ENCODE measurements at regions not wholly inside any gene's neighbourhood (a gene's known extent, or its start where the extent isn't known, plus 50 kb on each side); places are given as distances from the start of the nearest gene placed in this dataset.
"Not testable (repeated sequence)": the region's sequence is repeated elsewhere in the genome, so short reads cannot be mapped to it uniquely, and the experiment has no call there.

GRCh38 chr19:14328406-14328805 lies 52.8 kb upstream of the ADGRE5 start:
- Mint-ChIP-seq H3K4me3 (ENCODE audit: unreplicated experiment) (no peak overlapping the region), H3K9me3 (ENCODE audit: unreplicated experiment) (no peaks in the 10 kb centered on the region), H3K36me3 (ENCODE audit: unreplicated experiment) (no peaks in the 10 kb centered on the region), H3K4me1 (ENCODE audit: unreplicated experiment) (peaks cover 8% of the 10 kb centered on the region), H3K27me3 (ENCODE audit: unreplicated experiment) (no peaks in the 10 kb centered on the region), H3K27ac (ENCODE audit: unreplicated experiment) (no peak overlapping the region)
- no peak for DNase-seq (ENCODE audit: extremely low spot score, unreplicated experiment)
- no peak for TF ChIP-seq CTCF (IDR thresholded peaks at IDR 0.05)

- H3K27me3 Mint-ChIP-seq (ENCODE audit: unreplicated experiment); H3K27ac Mint-ChIP-seq (ENCODE audit: unreplicated experiment); H3K9me3 Mint-ChIP-seq (ENCODE audit: unreplicated experiment); H3K4me3 Mint-ChIP-seq (ENCODE audit: unreplicated experiment); DNase-seq (ENCODE audit: extremely low spot score, unreplicated experiment); H3K36me3 Mint-ChIP-seq (ENCODE audit: unreplicated experiment); H3K4me1 Mint-ChIP-seq (ENCODE audit: unreplicated experiment): not testable (repeated sequence)
Observed at GRCh38 chr19:14327061-14327460, 54.2 kb upstream of the ADGRE5 start.

- no peak overlapping the region for H3K4me3 Mint-ChIP-seq (ENCODE audit: unreplicated experiment)
- no peak overlapping the region for H3K27ac Mint-ChIP-seq (ENCODE audit: unreplicated experiment)
- H3K9me3 Mint-ChIP-seq (ENCODE audit: unreplicated experiment) = no peaks in the 10 kb centered on the region
- TF ChIP-seq CTCF (IDR thresholded peaks at IDR 0.05) = no peak
- H3K27me3 Mint-ChIP-seq (ENCODE audit: unreplicated experiment) = peaks cover 7% of the 10 kb centered on the region
- H3K36me3 Mint-ChIP-seq (ENCODE audit: unreplicated experiment) = no peaks in the 10 kb centered on the region
- H3K4me1 Mint-ChIP-seq (ENCODE audit: unreplicated experiment) = peaks cover 7% of the 10 kb centered on the region
- no peak for DNase-seq (ENCODE audit: extremely low spot score, unreplicated experiment)
Observed at GRCh38 chr19:14325863-14326262, 55.4 kb upstream of the ADGRE5 start.

- no peak for TF ChIP-seq CTCF (IDR thresholded peaks at IDR 0.05)
- H3K27ac Mint-ChIP-seq (ENCODE audit: unreplicated experiment) = no peak overlapping the region
- DNase-seq (ENCODE audit: extremely low spot score, unreplicated experiment) = no peak
- no peak overlapping the region for H3K4me3 Mint-ChIP-seq (ENCODE audit: unreplicated experiment)
- H3K36me3 Mint-ChIP-seq (ENCODE audit: unreplicated experiment) = no peaks in the 10 kb centered on the region
- peaks cover 4% of the 10 kb centered on the region for H3K9me3 Mint-ChIP-seq (ENCODE audit: unreplicated experiment)
- H3K27me3 Mint-ChIP-seq (ENCODE audit: unreplicated experiment) = peaks cover 7% of the 10 kb centered on the region
- H3K4me1 Mint-ChIP-seq (ENCODE audit: unreplicated experiment) = peaks cover 7% of the 10 kb centered on the region
Observed at GRCh38 chr19:14325134-14325533, 56.1 kb upstream of the ADGRE5 start.

GRCh38 chr19:14322889-14323463 lies 58.3 kb upstream of the ADGRE5 start:
- peaks cover 9% of the 10 kb centered on the region for H3K27me3 Mint-ChIP-seq (ENCODE audit: unreplicated experiment)
- H3K4me3 Mint-ChIP-seq (ENCODE audit: unreplicated experiment) = no peak overlapping the region
- peaks cover 7% of the 10 kb centered on the region for H3K4me1 Mint-ChIP-seq (ENCODE audit: unreplicated experiment)
- H3K27ac Mint-ChIP-seq (ENCODE audit: unreplicated experiment) = no peak overlapping the region
- peaks cover 6% of the 10 kb centered on the region for H3K9me3 Mint-ChIP-seq (ENCODE audit: unreplicated experiment)
- TF ChIP-seq CTCF (IDR thresholded peaks at IDR 0.05) = no peak
- DNase-seq (ENCODE audit: extremely low spot score, unreplicated experiment) = no peak
- H3K36me3 Mint-ChIP-seq (ENCODE audit: unreplicated experiment) = no peaks in the 10 kb centered on the region

- Mint-ChIP-seq H3K36me3 (ENCODE audit: unreplicated experiment) (no peaks in the 10 kb centered on the region), H3K4me1 (ENCODE audit: unreplicated experiment) (no peaks in the 10 kb centered on the region), H3K27me3 (ENCODE audit: unreplicated experiment) (peaks cover 9% of the 10 kb centered on the region), H3K27ac (ENCODE audit: unreplicated experiment) (no peak overlapping the region), H3K4me3 (ENCODE audit: unreplicated experiment) (no peak overlapping the region), H3K9me3 (ENCODE audit: unreplicated experiment) (peaks cover 6% of the 10 kb centered on the region)
- TF ChIP-seq CTCF (IDR thresholded peaks at IDR 0.05) = no peak
- DNase-seq (ENCODE audit: extremely low spot score, unreplicated experiment) = no peak
Observed at GRCh38 chr19:14320253-14320652, 61.0 kb upstream of the ADGRE5 start.

GRCh38 chr19:14319720-14320119 lies 61.5 kb upstream of the ADGRE5 start:
- not testable (repeated sequence) for H3K4me3 Mint-ChIP-seq (ENCODE audit: unreplicated experiment); H3K9me3 Mint-ChIP-seq (ENCODE audit: unreplicated experiment); H3K4me1 Mint-ChIP-seq (ENCODE audit: unreplicated experiment); H3K27ac Mint-ChIP-seq (ENCODE audit: unreplicated experiment); H3K27me3 Mint-ChIP-seq (ENCODE audit: unreplicated experiment); DNase-seq (ENCODE audit: extremely low spot score, unreplicated experiment); H3K36me3 Mint-ChIP-seq (ENCODE audit: unreplicated experiment)

Measured in osteocyte (in vitro differentiated cells).